Progenitor cell of endocrine pancreas (in vitro differentiated cells): ENCODE measurements at regions not wholly inside any gene's neighbourhood (a gene's known extent, or its start where the extent isn't known, plus 50 kb on each side); places are given as distances from the start of the nearest gene placed in this dataset.
"Not testable (repeated sequence)": the region's sequence is repeated elsewhere in the genome, so short reads cannot be mapped to it uniquely, and the experiment has no call there.

Experiments used
- DNase-seq: peaks from one replicate; pipeline ENCODE4 v3.0.0; 2021; ENCODE audit warnings: low spot score; ENCODE audit not compliant: unreplicated experiment
- H3K27ac Mint-ChIP-seq: 2 replicates; pipeline ENCODE4 v1.8.0; 2021; ENCODE audit warnings: mild to moderate bottlenecking, moderate library complexity, mixed read lengths
- H3K27me3 Mint-ChIP-seq: 2 replicates; pipeline ENCODE4 v1.8.0; 2021; ENCODE audit warnings: mixed read lengths
- H3K36me3 Mint-ChIP-seq: 2 replicates; pipeline ENCODE4 v1.8.0; 2022; ENCODE audit warnings: mixed read lengths; ENCODE audit not compliant: insufficient read depth
- H3K4me1 Mint-ChIP-seq: 2 replicates; pipeline ENCODE4 v1.8.0; 2021; ENCODE audit warnings: low read depth, mixed read lengths
- H3K4me3 Mint-ChIP-seq: 2 replicates; pipeline ENCODE4 v1.8.0; 2021; ENCODE audit warnings: low read depth, mild to moderate bottlenecking, moderate library complexity, mixed read lengths
- H3K9me3 Mint-ChIP-seq: 2 replicates; pipeline ENCODE4 v1.8.0; 2021; ENCODE audit warnings: low read depth, mixed read lengths
- TF ChIP-seq, protein P1 (sequence below): fragments of 200-600 bp; sonication (generic); IDR thresholded peaks from one replicate; pipeline ENCODE4 v1.5.0; 2021; ENCODE audit warnings: antibody characterized with exemption, mild to moderate bottlenecking; ENCODE audit not compliant: unreplicated experiment

DNA sequence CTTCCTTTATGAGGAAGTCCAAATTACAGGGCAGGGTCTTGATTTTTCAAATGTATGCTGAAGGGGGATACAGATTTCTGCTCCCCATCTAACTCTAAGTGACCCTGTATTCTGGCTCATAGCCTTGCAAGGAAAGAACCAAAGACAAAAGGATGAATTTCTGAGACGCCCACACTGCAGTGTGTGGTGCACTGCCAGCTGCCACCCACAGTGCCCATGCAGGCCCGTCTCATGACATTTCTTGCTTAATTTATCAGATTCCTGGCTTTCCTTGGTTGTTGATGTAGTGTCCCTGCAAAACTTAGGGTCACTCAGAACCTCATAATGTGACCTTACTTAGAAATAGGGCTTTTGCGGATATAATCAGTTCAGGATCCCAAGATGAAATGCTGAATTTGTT is 68.0 kb downstream of the CBLN4 start:
- no peak for DNase-seq
- TF ChIP-seq, protein P1, sequence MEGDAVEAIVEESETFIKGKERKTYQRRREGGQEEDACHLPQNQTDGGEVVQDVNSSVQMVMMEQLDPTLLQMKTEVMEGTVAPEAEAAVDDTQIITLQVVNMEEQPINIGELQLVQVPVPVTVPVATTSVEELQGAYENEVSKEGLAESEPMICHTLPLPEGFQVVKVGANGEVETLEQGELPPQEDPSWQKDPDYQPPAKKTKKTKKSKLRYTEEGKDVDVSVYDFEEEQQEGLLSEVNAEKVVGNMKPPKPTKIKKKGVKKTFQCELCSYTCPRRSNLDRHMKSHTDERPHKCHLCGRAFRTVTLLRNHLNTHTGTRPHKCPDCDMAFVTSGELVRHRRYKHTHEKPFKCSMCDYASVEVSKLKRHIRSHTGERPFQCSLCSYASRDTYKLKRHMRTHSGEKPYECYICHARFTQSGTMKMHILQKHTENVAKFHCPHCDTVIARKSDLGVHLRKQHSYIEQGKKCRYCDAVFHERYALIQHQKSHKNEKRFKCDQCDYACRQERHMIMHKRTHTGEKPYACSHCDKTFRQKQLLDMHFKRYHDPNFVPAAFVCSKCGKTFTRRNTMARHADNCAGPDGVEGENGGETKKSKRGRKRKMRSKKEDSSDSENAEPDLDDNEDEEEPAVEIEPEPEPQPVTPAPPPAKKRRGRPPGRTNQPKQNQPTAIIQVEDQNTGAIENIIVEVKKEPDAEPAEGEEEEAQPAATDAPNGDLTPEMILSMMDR: no peak
- Mint-ChIP-seq H3K36me3 (peaks cover 1% of the 10 kb centered on the region), H3K4me1 (no peaks in the 10 kb centered on the region), H3K27me3 (no peaks in the 10 kb centered on the region), H3K27ac (no peak overlapping the region), H3K9me3 (peaks cover 81% of the 10 kb centered on the region), H3K4me3 (no peak overlapping the region)

DNA sequence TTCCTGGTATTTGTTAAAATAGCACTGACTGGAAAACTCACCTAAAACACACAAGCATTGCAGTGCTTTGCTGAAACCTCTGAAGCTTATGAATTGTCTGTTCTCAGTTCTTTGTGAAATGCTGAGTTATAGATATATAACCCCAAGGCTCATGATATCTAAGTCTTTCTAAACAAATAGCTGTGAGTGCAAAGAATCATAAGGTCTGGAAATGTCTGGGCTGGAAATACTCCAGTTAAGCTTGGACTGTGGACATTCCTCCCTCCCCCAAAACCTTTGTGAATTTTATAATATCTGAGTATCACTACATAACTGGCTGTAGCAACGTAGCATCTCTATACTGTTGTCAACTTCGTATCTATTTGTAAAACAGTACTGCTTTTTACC is 69.1 kb downstream of the CBLN4 start:
- no peak overlapping the region for H3K27ac Mint-ChIP-seq
- no peak for DNase-seq
- peaks cover 80% of the 10 kb centered on the region for H3K9me3 Mint-ChIP-seq
- no peak overlapping the region for H3K4me3 Mint-ChIP-seq
- H3K4me1 Mint-ChIP-seq: no peaks in the 10 kb centered on the region
- peaks cover 3% of the 10 kb centered on the region for H3K36me3 Mint-ChIP-seq
- TF ChIP-seq, protein P1: no peak
- H3K27me3 Mint-ChIP-seq: no peaks in the 10 kb centered on the region

DNA sequence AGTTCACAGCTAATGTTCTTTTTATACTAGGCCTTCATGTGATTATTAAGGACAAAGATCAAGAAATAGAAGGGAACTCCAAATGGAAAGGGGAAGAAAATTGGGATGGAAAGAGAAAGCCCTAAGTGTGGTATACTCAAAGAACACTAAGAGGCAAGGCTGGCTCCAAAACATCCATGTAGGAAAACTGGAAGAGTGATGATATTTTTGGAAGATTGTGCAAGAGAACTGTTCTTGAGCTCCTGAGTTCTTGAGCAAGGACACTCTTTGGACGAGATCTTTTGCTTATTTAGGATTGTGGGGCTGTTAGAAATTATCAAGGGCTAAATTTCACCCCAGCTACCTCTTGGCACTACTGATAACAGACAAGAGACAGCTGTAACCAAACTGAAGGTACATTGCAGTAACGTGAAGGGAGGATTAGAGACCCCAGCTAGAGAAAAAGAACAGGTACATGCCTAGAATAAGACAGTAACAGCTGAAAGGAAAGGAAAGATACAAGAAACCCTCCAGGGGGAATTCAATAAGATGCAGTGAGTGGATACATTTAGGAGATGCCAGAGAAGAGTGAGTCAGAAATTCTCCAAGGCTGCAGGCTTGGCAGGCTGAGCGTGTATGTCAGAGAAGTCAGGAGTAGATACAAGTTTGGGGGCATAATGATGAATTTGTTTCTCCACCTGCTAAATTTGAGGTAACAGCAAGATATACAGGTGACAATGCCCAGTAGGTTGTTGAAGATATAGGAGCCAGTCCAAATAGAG is 69.7 kb downstream of the CBLN4 start:
- Mint-ChIP-seq H3K4me1 (no peaks in the 10 kb centered on the region), H3K36me3 (peaks cover 3% of the 10 kb centered on the region), H3K4me3 (no peak overlapping the region), H3K27ac (no peak overlapping the region), H3K27me3 (no peaks in the 10 kb centered on the region), H3K9me3 (peaks cover 79% of the 10 kb centered on the region)
- no peak for DNase-seq
- TF ChIP-seq, protein P1: no peak

DNA sequence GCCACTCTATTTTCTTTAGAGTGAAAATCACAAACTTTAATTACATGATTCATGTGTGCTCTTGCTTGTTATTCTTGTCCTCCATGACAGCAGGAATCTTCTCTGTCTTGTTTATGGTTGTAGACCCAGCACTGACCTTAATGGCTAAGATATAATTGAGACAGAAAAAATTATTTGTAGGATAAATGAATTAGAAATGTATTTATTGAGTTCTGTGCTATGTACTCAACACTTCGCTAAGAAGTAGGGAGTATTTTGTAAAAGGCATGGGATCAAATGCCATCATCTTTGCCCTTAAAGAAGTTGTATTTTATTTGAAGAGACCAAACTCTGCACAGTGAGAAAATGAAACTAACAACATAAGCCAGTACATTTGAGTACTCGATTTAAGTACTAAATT is 71.2 kb downstream of the CBLN4 start:
- peaks cover 73% of the 10 kb centered on the region for H3K9me3 Mint-ChIP-seq
- no peaks in the 10 kb centered on the region for H3K4me1 Mint-ChIP-seq
- H3K4me3 Mint-ChIP-seq: no peak overlapping the region
- DNase-seq: no peak
- H3K27me3 Mint-ChIP-seq: no peaks in the 10 kb centered on the region
- no peak overlapping the region for H3K27ac Mint-ChIP-seq
- peaks cover 3% of the 10 kb centered on the region for H3K36me3 Mint-ChIP-seq
- TF ChIP-seq, protein P1: no peak

DNA sequence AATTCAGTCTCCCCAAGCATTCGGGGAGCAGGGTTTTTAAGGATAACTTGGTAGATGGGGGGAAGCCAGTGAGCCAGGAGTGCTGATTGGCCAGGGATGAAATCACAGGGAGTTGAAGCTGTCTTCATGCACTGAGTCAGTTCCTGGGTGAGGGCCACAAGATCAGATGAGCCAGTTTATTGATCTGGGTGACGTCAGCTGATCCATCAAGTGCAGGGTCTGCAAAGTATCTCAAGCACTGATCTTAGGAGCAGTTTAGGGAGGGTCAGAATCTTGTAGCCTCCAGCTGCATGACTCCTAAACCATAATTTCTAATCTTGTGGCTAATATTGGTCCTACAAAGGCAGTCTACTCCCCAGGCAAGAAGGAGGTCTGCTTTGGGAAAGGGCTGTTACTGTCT is 74.4 kb downstream of the CBLN4 start:
- H3K9me3 Mint-ChIP-seq: peaks cover 77% of the 10 kb centered on the region
- H3K4me3 Mint-ChIP-seq, H3K27me3 Mint-ChIP-seq, H3K36me3 Mint-ChIP-seq, H3K4me1 Mint-ChIP-seq, DNase-seq, H3K27ac Mint-ChIP-seq: not testable (repeated sequence)

DNA sequence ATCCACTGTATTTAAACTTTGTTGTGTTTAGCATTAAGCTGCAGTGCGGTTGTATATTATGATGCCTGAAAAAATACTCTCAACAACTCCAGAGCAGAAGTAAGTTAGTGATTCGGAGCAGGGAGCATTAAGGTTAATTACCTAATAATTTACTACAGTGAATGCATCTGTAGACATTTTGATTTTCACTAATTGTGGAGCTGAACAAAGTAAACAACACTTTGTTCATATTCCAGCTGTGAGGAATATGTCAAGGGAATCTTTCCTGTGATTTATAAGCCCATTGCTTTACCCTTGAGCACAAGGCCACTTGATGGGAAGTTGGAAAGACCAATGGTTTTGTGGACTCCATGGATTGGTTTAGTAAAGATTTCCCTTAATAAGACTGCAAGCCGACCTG is 77.1 kb downstream of the CBLN4 start:
- Mint-ChIP-seq H3K36me3 (peaks cover 2% of the 10 kb centered on the region), H3K9me3 (peaks cover 64% of the 10 kb centered on the region), H3K4me1 (no peaks in the 10 kb centered on the region), H3K27me3 (no peaks in the 10 kb centered on the region), H3K4me3 (no peak overlapping the region), H3K27ac (no peak overlapping the region)
- no peak for DNase-seq
- TF ChIP-seq, protein P1: no peak
